NCI-H748 (cell line): ENCODE measurements at regions not wholly inside any gene's neighbourhood (a gene's known extent, or its start where the extent isn't known, plus 50 kb on each side); places are given as distances from the start of the nearest gene placed in this dataset.

ENCODE experiments used
- DNase-seq: peaks from one replicate; lab custom pipeline; 2025; ENCODE audit not compliant: unreplicated experiment; lab: John Stamatoyannopoulos, UW

DNA sequence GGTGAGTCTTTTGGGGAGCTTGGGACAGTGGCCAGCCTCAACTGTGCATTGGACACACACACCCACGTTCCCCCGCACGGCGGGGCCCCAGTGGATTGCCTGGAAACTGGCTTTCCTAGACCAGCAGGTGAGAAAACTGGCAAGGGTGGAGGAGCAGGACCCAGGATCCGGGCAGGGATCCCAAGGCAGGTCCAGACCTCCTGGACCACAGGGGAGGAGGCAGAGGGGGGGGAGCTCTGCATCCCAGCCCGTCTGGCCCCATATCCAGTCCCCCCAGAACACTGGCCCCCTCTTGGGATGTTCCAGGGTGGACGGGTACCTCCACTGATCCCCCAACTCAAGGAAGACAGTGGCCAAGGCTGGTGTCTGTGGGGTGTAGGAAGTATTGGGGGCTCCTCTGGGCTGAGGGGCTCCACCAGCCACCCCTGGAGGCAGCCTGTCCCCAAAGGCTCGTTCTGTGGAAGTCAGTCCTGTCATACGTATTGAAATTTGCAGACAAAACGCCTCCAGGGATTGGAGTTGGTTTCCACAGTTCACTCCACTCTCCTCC is 89.3 kb upstream of the LINC01488 start:
- no peak for DNase-seq

DNA sequence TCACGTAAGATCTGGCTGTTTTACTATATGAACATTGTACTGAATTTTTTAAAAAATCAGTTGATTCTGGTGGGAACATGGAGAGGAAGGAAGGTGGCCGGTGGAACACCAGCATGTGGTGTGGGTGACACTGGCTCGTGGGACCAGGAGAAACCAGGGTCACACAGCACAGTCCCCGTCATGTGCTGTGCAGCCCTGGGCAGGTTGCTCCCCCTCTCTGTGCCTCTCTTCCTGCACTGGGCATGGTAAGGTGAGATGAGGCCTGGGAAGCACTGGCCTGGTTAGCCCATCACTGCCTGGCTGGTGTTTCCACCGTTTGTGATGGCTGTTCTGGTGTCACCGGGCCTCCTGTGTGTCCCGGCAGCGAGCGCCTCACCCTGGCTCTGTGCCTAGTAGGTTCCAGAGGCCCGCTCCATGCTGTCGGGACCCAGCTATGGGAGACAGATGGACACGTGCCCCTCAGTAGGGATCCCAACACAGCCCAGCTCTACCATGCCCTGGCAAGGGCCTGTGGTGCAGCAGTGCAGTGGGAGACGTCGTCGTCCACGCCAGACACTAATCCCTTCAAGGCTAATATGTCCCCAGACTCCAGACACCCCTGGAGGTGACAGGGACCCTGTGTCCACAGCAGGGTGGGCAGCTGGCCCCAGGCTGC is 88.2 kb upstream of the LINC01488 start:
- no peak for DNase-seq

DNA sequence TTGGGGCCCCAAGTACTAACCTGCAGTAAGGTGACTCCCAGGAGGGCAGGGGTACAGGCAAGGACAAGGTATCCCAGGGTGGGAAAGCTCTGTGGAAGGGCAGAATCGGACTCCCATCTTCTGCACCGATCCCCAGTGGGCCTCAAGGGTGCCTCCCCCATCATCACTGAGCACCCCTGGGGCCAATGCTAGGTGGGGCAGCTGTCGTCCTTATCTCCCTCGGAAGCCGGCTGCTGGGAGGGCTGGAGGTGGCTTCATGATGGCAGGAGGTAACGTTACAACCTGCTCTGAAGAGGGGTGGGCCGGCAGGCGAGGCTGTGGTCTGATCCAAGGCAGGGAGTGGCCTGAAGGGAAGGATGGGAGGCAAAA is 87.6 kb upstream of the LINC01488 start:
- no peak for DNase-seq

DNA sequence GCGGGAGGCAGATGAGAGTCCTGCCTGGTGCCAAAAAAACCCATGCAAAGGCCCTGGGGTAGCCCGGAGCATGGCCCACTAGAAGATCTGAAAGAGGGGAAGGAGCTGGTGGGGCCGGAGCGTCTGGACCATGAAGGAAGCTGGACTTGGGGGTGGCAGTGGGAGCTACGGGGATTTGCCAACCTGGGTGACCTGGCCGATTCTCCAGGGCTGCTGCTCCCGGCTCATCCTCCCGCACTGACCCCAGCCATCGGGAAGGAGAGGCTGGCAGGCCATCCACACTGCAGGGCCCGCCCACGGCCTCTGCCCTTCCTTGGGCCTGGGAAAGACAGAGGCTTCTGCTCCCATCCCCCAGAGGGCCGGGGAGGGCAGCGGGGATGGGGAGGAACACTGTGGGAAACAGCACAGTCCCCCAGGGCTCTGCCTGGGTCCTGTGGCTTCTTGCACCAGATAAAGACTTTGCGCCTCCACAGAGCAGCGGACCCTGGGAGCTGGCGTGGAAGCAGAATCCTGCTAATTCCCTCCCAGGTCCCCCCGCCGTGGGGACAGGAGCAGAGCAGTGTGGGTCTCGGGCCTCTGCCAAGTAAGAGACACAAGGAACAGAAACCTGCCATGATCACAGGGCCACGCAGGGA is 87.1 kb upstream of the LINC01488 start:
- DNase-seq: no peak

DNA sequence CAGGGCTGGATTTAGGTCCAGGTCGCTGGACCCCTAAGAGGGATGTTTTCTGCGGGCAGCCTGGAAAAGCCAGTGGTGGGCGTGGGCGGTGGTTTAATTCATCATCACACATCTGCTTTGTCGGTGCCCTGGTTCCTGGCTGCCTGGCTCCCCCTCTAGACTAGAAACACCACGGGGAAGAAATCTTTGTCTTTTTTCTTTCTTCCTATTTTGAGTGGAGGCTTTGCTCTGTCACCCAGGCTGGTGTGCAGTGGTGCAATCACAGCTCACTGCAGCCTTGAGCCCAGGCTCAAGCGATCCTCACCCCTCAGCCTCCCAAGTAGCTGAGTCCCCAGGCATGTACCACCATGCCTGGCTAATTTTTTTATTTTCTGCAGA is 86.6 kb upstream of the LINC01488 start:
- DNase-seq: no peak

DNA sequence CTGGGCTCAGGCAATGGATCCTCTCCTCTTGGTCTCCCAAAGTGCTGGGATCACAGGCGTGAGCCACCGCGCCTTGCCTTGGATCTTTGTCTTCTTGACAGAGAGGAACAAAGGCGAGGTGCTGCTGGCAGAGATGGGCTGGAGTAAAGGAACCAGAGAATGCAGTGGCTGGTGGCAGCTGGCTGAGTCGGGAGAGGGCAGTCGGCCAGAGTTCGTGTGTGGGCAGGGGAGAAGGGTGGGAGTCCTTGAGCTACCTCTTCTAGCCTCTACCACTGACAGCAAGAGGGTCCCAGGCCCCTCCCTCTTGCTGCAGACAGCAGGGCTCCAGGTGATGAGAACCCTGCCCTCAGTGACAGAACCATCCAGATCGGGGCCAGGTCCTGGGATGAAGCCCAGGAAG is 86.2 kb upstream of the LINC01488 start:
- no peak for DNase-seq

GRCh38 chr11:69396051-69396947 is 85.2 kb upstream of the LINC01488 start:
- DNase-seq: no peak

DNA sequence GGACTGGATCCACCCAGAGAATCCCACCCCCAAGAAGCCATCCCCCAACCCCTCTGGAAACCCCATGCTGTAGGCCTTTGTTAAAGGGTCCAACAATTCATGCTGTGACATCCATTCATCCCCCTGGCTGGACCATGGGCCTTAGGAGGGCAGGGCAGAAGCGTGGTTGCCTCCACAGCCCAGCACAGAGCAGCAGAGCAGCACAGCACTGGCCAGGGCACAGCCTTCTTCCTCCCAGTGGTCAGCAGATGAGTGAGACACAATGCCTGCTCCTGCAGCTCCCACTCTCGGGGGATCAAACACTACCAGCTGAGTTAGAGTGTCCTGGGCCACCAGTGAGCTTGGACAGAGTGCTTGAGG is 84.5 kb upstream of the LINC01488 start:
- no peak for DNase-seq

DNA sequence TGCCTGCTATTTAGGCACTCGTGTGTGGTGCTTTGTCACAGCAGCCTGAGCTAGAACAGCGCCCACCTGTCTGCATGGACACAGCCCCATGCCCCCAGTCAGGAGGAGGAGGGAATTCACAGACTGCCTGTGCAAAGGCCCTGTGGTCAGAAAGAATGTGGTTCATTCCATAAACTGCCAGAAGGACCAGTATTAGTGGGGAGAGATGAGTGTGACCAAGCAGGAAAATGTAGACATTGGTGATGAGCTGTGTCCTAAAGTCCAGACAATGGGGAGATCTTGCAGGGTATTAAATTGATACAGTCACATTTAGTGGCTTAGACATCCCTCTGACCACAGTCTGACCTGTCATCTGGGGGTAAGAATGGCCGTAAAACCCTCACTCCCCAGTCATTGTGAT is 83.7 kb upstream of the LINC01488 start:
- no peak for DNase-seq

DNA sequence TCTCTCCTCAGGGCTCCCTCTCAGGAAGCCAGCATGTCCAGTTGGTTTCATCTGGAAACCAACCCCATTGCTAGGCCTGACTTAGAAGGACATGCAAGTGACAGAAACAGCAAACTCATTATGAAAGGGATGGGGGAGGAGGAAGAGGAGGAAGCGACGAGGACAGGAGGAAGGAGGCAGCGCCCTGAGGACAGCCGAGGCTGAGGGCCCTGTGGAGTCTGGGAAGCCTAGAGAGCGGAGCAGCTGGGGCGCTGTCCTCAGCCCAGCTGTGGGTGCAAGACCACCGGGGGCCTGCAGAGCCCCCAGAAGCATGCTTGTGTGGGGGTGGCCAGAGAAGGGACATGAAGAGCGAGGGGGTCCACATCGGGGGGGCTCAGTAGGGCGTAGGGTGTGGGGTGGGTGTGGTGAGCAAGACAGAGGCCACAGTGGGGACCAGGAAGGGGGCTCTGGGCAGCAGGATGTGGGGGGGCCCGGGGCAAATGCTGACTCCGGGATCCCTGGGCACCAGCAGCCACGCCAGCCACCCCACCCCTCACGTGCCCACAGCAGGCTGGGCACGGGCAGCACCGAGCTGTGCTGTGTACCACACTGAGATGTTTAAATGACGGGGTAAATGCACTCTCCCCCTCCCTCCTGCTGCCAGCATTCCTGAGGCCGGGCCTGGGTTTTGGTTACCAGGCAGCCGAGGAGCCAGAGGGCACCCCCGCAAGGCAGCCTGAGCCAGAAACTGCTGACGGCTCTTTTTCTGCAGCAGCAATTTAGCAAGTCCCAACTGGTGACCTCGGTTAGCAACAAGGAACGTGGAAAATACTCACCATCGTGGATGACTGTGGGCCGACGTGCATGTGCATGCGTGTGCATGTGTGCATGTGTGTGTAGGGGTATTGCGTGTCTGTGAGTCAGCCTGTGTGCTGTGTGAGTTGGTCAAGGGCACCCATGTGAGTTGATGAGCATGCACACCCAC is 82.7 kb upstream of the LINC01488 start:
- no peak for DNase-seq

GRCh38 chr11:69400140-69400539 is 81.3 kb upstream of the LINC01488 start:
- no peak for DNase-seq

GRCh38 chr11:69400771-69401590 is 80.5 kb upstream of the LINC01488 start:
- DNase-seq: no peak

GRCh38 chr11:69401715-69402114 is 79.7 kb upstream of the LINC01488 start:
- no peak for DNase-seq

GRCh38 chr11:69402251-69402887 is 79.1 kb upstream of the LINC01488 start:
- DNase-seq: no peak

- DNase-seq: no peak
Measured at GRCh38 chr11:69403556-69404215, 77.8 kb upstream of the LINC01488 start.

GRCh38 chr11:69406060-69406459 is 75.4 kb upstream of the LINC01488 start:
- DNase-seq: no peak

DNA sequence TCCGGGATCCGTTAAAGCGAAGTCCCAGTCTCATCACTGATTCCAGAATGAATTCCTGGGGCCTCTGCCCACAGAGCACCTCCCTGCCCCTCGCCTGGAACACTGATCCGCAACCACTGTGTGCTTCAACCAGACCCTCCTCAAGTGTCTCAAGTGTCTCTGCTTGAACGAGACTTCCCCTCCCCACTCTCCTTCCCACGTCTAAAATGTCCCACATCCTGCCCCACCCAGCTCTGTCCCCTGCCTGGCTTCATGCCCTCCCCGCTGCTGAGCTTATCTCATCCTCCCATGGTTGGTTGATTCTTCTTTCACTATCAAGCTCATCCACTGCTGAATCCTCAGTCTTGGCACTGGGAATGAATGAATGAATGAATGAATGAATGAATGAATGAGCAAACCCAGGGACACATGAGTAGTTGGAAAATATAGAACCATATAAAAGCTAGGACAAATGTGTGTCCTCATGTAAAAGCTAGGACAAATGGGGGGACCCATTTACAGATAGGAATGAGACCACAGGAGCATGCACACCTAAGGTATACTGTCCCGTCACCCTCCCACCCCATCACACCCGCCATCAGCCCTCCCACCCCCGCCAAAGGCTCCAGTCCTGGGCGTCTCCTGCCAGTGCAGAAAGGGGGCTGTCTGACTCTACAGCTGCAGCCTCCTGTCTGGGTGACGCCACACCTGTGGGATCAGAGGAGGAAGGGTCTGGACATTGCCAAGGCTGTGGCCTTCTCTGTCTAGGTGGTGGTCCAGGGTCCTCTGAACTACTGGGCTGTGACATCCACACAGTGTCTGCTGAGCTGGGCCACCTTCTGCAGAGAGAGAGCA is 71.4 kb upstream of the LINC01488 start:
- no peak for DNase-seq
